ENCODE measurements at regions not wholly inside any gene's neighbourhood (a gene's known extent, or its start where the extent isn't known, plus 50 kb on each side); places are given as distances from the start of the nearest gene placed in this dataset.
A peak's percentile ranks its signal among the peaks of the same experiment; 100 is the strongest.

DNA sequence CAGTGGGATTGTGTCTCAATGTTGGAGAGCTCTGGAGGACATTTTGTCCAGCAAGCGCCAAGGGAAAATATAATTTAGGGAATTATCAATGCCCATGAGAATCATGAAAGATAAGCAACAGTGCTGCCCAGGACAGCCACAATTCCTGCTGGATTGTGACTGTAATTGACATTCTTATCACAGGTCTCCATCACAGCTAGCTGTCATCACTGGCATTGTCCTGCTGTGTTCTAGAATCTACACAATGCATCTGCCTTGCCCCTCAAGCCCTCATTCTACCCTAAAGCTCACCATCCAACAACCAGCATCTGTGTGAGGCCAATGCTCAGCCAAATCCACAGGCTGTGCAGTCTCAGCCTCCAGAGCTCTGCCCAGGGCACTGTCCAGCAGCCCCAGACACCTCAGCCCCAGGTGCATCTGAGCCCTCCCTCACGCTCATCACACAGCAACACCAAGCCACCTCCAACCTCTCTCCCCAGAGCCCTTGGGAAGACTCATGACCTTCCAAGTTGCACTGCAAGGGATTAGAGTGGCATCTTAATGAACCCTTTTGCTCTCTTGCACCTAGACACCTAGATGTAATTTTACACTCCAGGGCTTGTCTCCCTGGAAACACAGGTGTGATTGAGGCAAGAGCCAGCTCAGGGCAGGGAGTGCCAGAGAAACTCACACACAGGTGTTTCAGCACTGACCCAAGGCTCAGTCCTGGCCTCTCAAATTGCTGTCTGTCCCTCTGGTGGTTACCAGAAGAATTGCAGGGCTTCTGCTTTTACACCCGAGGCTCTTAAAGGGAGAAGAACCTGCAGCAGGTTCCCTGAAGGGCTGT, 85.2 kb upstream of the PHACTR3 start:
- intact Hi-C loops (cut with DNase I): no loop called here
- DNase-seq (ENCODE audit: low spot score) (no peak), ATAC-seq (no peak)

DNA sequence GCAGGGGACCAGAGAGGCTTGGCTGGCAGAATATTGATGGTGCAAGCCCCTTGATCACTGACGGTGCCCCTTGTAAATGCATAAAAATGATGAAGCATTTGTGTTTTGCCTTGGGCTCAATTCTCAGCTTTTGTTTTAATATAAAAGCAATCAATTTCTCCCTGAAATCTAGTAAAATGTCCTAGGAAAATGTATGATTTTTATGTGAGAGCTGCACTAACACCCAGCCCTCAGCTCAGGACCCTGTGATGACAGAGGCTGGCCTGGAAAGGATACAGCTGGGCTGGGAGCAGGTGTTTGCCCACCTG, 84.7 kb upstream of the PHACTR3 start:
- ATAC-seq (no peak), DNase-seq (ENCODE audit: low spot score) (no peak)
- intact Hi-C loops (cut with DNase I): no loop called here

DNA sequence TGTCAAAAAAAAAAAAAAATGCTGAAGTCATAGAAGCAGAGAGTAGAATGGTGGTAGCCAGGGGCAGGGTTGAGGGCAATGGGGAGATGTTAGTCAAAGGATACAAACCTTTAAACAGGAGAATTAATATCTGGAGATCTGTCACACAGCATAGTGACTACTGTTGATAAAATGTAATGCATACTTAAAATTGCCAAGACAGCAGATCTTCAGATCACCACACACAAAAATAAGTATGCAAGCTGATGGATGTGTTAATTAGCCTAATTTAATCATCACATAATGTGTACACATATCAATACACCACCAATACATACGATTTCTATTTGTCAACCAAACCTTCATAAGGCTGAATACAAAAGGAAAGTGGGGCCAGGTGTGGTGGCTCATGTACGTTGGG, 83.5 kb upstream of the PHACTR3 start:
- DNase-seq (ENCODE audit: low spot score) (no peak), ATAC-seq (no peak)
- intact Hi-C loops (cut with DNase I): no loop called here

DNA sequence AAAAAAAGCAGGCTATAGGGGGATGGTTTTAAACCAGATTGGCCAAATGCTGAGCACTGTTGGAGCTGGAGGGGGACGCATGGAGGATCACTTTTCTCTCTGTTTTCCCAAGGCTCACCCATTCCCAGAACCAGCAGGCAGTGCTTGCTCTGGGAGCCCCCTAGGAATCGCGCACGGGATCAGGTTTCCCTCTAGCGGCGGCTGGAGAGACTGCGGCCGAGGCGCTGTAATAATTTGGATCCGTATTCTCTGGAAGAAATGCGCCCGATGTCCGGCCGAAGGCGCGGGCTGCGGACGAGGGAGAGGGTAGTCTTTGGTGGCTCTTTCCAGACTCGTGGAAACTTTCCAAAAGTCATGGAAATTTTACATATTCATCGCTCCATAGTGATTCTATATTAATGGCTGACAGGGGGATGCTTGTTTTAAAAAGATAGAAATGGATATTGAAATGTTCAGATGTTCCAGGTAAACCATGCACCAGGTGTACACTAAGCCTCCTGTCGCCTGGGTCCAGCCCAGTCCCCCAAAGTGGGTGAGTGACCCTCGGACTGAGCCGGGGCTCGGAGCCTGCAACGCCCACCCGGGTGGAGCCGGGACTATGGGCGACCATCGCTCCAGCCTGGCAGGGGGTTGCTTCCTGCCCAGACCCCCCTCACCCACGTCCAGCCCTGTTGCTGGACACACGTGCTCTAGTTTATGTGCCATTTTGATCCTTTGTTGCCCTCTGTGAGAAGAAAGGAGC, 78.7 kb upstream of the PHACTR3 start:
- ATAC-seq: peak; percentile 67
- intact Hi-C loops (cut with DNase I): no loop called here
- peak; percentile 75 for DNase-seq (ENCODE audit: low spot score)

DNA sequence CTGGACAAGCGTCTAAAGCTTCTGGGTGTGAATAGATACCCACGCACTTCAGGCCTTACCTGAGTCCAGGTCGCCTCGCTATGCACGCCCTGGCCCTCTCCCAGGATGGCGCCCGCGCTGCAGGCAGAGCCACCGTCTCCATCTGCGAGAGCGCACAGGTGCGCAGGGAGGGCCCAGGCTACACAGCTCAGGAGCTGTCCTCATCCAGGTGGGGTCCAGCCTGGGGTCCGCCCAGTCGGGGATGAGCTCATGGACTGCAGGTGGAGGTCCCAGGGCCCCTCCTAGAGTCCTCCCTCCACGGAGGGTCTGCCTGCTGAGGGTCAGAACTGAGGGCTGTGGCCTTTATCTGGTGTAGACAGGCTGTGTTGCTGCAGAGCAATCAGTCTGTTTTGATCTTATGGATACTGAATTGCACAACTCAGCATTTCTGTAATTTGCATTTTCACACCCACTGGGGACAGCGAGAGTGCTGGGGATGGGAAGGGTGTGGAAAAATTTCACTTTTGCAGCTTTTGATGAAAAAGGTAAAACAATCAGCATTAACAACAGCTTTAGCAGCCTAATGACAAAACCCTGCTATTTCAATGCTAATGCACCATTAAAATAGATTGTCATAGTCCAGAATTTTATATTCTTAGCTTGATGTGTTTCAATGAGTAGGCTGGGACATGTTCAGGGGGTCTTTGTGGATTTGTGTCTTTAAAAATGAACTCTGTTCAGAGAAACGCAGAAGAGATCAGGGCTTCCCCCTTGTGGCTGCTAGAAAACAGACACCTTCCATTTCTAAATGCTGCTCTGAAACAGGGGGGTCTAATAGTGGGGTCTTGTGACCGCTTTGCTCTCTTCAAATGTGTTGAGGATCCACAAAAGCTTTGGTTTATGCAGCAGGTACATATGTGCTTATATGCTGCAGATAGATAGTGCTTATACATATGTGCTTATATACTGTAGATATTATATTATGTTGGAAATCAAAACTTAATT, 77.8 kb upstream of the PHACTR3 start:
- intact Hi-C loops (cut with DNase I): no loop called here
- ATAC-seq: no peak
- DNase-seq (ENCODE audit: low spot score): no peak

DNA sequence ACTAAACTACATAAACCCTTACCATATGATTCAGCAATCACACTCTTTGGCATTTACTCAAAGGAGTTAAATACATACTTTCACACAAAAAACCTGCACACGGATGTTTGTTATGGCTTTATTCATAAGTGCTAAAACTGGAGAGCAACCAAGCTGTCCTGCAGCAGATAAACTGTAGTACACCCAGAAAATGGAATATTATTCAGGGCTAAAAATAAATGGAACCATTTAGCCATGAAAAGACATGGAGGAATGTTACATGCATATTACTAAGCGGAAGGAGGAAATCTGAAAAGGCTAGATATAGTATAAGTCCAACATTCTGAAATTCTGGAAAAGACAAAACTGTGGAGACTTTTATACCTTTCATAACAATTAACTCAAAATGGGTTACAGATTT, 73.6 kb upstream of the PHACTR3 start:
- no peak for ATAC-seq
- DNase-seq (ENCODE audit: low spot score): no peak
- intact Hi-C loops (cut with DNase I): no loop called here

DNA sequence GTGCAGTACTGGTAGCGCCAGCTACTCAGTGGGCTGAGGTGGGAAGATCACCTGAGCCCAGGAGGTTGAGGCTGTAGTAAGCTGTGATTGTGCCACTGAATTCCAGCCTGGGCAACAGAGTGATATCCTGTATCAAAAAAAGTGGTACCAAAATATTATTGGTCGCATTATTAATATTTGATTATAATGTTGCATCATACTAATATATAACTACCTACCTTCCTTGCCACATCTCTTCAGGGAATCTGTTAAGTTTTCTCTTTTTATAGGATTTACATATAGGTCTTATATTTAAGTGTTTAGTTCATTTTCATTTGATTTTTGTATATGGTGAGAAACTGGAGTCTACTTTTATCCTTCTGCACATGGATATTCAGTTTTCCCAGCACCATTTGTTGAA, 66.3 kb upstream of the PHACTR3 start:
- intact Hi-C loops (cut with DNase I): no loop called here
- ATAC-seq (no peak), DNase-seq (ENCODE audit: low spot score) (no peak)

DNA sequence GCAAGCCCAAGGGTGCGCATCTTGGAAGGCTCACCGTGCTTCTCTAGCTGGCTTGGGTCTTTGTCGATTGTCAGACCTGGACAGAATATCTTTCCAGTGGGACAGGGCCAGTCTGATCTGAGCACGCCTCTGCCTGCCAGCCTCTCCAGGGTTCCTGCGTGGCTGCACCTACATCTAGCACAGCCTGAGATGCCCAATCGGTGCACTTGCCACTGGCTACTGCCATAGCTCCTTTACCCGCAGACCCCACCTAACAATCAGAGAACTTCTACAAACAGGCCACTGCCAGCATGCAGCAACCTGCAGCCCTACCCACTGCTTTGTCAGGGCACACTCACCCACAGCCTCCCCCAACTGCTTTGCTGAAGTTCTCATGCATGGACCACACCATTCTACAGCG, 56.7 kb upstream of the PHACTR3 start:
- ATAC-seq (no peak), DNase-seq (ENCODE audit: low spot score) (no peak)
- intact Hi-C loops (cut with DNase I): no loop called here
